A549 (cell line): ENCODE measurements at regions not wholly inside any gene's neighbourhood (a gene's known extent, or its start where the extent isn't known, plus 50 kb on each side); places are given as distances from the start of the nearest gene placed in this dataset.

Source experiments
- ATAC-seq, 2 experiments: fragments of 200-7000 bp in 1 of 2; fragments of >200 bp in 1 of 2; cut with Nextera tagmentation in 1 of 2; cut with Tn5 transposase in 1 of 2; 3 replicates each; pipeline versions ENCODE4 v1.8.0 to v1.9.1; 2018 to 2020; ENCODE audit warnings: mild to moderate bottlenecking in 1 of 2, moderate library complexity in 1 of 2
- CTCF ChIA-PET: fragments of 300-600 bp; sonication (Branson Sonifier 250); formaldehyde crosslinking; extraction: SDS; loops from one replicate; lab custom pipeline; 2021; ENCODE audit warnings: antibody characterized with exemption, inconsistent platforms; lab: Yijun Ruan, JAX
- POLR2A ChIA-PET: fragments of 350-600 bp; formaldehyde crosslinking; extraction: SDS; loops from one replicate; lab custom pipeline; 2021; ENCODE audit warnings: antibody characterized with exemption, inconsistent platforms; lab: Yijun Ruan, JAX
- DNase-seq, 2 experiments: peaks; one replicate each; pipeline versions ENCODE4 v3.0.0 to v3.0.0-alpha.2; 2011 to 2016; ENCODE audit warnings: low read depth in 1 of 2, low spot score in 1 of 2
- FAIRE-seq: peaks from 2 replicates; lab custom pipeline; 2011; peaks lifted over from hg19 to GRCh38; lab: Jason Lieb, UNC
- H3K27ac ChIP-seq, 2 experiments: fragments of >200 bp; sonication (Bioruptor Twin); formaldehyde crosslinking; 3 replicates each; pipeline ENCODE4 v1.5.1; 2016 to 2017
- H3K4me1 ChIP-seq: fragments of >200 bp; sonication (Bioruptor Twin); formaldehyde crosslinking; 3 replicates; pipeline ENCODE4 v1.6.1; 2016
- H3K4me2 ChIP-seq: fragments of >200 bp; sonication (Bioruptor Twin); formaldehyde crosslinking; 3 replicates; pipeline ENCODE4 v1.6.1; 2016
- H3K4me3 ChIP-seq: fragments of >200 bp; sonication (Bioruptor Twin); formaldehyde crosslinking; 3 replicates; pipeline ENCODE4 v1.5.1; 2016
- H3K9me3 ChIP-seq: fragments of >200 bp; sonication (Bioruptor Twin); formaldehyde crosslinking; 3 replicates; pipeline ENCODE4 v1.6.1; 2016
- ATOH8 ChIP-seq: fragments of 250-450 bp; sonication (Bioruptor Pico); IDR thresholded peaks from 2 replicates; pipeline ENCODE4 v1.5.0; 2020; ENCODE audit warnings: low read depth, mild to moderate bottlenecking, moderate library complexity
- BHLHE40 ChIP-seq: IDR thresholded peaks from 2 replicates; pipeline ENCODE4 v1.6.1; 2012; ENCODE audit warnings: low read depth, low read length, inconsistent platforms
- CBX2 ChIP-seq: fragments of 200-600 bp; sonication (generic); IDR thresholded peaks from 2 replicates; pipeline ENCODE4 v1.6.1; 2016; ENCODE audit warnings: low read depth, mild to moderate bottlenecking, borderline replicate concordance
- CBX8 ChIP-seq: fragments of 200-600 bp; sonication (generic); IDR thresholded peaks from 2 replicates; pipeline ENCODE4 v1.6.1; 2016
- CHD2 ChIP-seq: fragments of 150-350 bp; IDR thresholded peaks from 2 replicates; pipeline ENCODE4 v1.6.1; 2014; ENCODE audit warnings: low read length; ENCODE audit not compliant: partially characterized antibody
- EHF ChIP-seq: fragments of 250-450 bp; sonication (Bioruptor Pico); IDR thresholded peaks from 2 replicates; pipeline ENCODE4 v1.5.0; 2020; ENCODE audit warnings: mild to moderate bottlenecking
- EHMT2 ChIP-seq: fragments of 200-600 bp; sonication (generic); IDR thresholded peaks from 2 replicates; pipeline ENCODE4 v1.6.1; 2016; ENCODE audit warnings: antibody characterized with exemption, low read depth, mild to moderate bottlenecking, moderate library complexity
- EP300 ChIP-seq, 2 experiments: fragments of >200 bp; sonication (Bioruptor Twin); formaldehyde crosslinking; IDR thresholded peaks; 2 replicates in 1 of 2; 3 replicates in 1 of 2; pipeline ENCODE4 v1.6.1; 2016 to 2017
- HES2 ChIP-seq: fragments of >200 bp; sonication (Bioruptor Twin); formaldehyde crosslinking; IDR thresholded peaks from 2 replicates; pipeline ENCODE4 v1.6.1; 2016
- HEYL ChIP-seq: fragments of 250-450 bp; sonication (Bioruptor Pico); IDR thresholded peaks from 2 replicates; pipeline ENCODE4 v1.8.0; 2021; ENCODE audit warnings: mild to moderate bottlenecking, moderate library complexity
- HOXB13 ChIP-seq: fragments of 250-450 bp; sonication (Bioruptor Pico); IDR thresholded peaks from 2 replicates; pipeline ENCODE4 v1.5.0; 2020; ENCODE audit warnings: low read depth, mild to moderate bottlenecking, moderate library complexity
- HOXB5 ChIP-seq: fragments of 250-450 bp; sonication (Bioruptor Pico); IDR thresholded peaks from 2 replicates; pipeline ENCODE4 v1.5.0; 2020; ENCODE audit warnings: mild to moderate bottlenecking, moderate library complexity
- JUN ChIP-seq, 2 experiments: fragments of >200 bp; sonication (Bioruptor Twin); formaldehyde crosslinking; IDR thresholded peaks; 2 replicates in 1 of 2; 3 replicates in 1 of 2; pipeline ENCODE4 v1.6.1; 2016 to 2017
- KDM1A ChIP-seq: fragments of 200-600 bp; sonication (generic); IDR thresholded peaks from 2 replicates; pipeline ENCODE4 v1.6.1; 2016; ENCODE audit warnings: low read depth, mild to moderate bottlenecking
- KDM5A ChIP-seq: fragments of 200-600 bp; sonication (generic); IDR thresholded peaks from 2 replicates; pipeline ENCODE4 v1.6.1; 2016; ENCODE audit warnings: antibody characterized with exemption, mild to moderate bottlenecking
- MAFK ChIP-seq: fragments of 450-650 bp; IDR thresholded peaks from 2 replicates; pipeline ENCODE4 v1.6.1; 2014; ENCODE audit not compliant: partially characterized antibody
- MAZ ChIP-seq: fragments of 150-350 bp; IDR thresholded peaks from 2 replicates; pipeline ENCODE4 v1.6.1; 2014; ENCODE audit warnings: antibody characterized with exemption, low read depth, low read length, borderline replicate concordance
- NPAS2 ChIP-seq: fragments of 250-450 bp; sonication (Bioruptor Pico); IDR thresholded peaks from 2 replicates; pipeline ENCODE4 v1.8.0; 2022; ENCODE audit warnings: mild to moderate bottlenecking, moderate library complexity, borderline replicate concordance
- RAD21 ChIP-seq, 2 experiments: fragments of >200 bp in 1 of 2; sonication (Bioruptor Twin) in 1 of 2; formaldehyde crosslinking in 1 of 2; IDR thresholded peaks in 1 of 2; conservative IDR thresholded peaks in 1 of 2; 2 replicates in 1 of 2; 3 replicates in 1 of 2; pipeline ENCODE4 v1.6.1; 2012 to 2018; ENCODE audit warnings: inconsistent platforms in 1 of 2
- RARB ChIP-seq: fragments of 250-450 bp; sonication (Bioruptor Pico); IDR thresholded peaks from 2 replicates; pipeline ENCODE4 v1.8.0; 2021; ENCODE audit warnings: mild to moderate bottlenecking, moderate library complexity
- SMC3 ChIP-seq: fragments of >200 bp; sonication (Bioruptor Twin); formaldehyde crosslinking; IDR thresholded peaks from 3 replicates; pipeline ENCODE4 v1.6.1; 2018; ENCODE audit warnings: inconsistent platforms
- ZNF302 ChIP-seq: fragments of 250-450 bp; sonication (Bioruptor Pico); IDR thresholded peaks from 2 replicates; pipeline ENCODE4 v1.9.0; 2021; ENCODE audit warnings: inconsistent platforms, mild to moderate bottlenecking, moderate library complexity
- ZSCAN20 ChIP-seq: fragments of 250-450 bp; sonication (Bioruptor Pico); IDR thresholded peaks from 2 replicates; pipeline ENCODE4 v1.8.0; 2022; ENCODE audit warnings: mild to moderate bottlenecking, moderate library complexity
- whole genome bisulfite sequencing: methylation state at CpG from one replicate; pipeline ENCODE4 v1.1.6; 2017; ENCODE audit errors: missing lambda C conversion rate; 5-methylcytosine and 5-hydroxymethylcytosine counted together
- TF ChIP-seq, protein P1 (sequence below): fragments of 450-650 bp; IDR thresholded peaks from 2 replicates; pipeline ENCODE4 v1.6.1; 2014; ENCODE audit warnings: antibody characterized with exemption
- TF ChIP-seq, protein P2 (sequence below): IDR thresholded peaks from 2 replicates; pipeline ENCODE4 v1.6.1; 2012
- TF ChIP-seq, protein P3 (sequence below): fragments of >200 bp; sonication (Bioruptor Twin); formaldehyde crosslinking; IDR thresholded peaks from 3 replicates; pipeline ENCODE4 v1.5.1; 2016

- DNase-seq, result no peak
- Histone ChIP-seq H3K9me3 (no peaks in the 10 kb centered on the region), H3K4me2 (no peak overlapping the region), H3K27ac (no peak overlapping the region), H3K4me1 (no peaks in the 10 kb centered on the region), H3K4me3 (no peak overlapping the region)
- FAIRE-seq, result no peak
- CTCF ChIA-PET, result no interaction called here
- no peak for ATAC-seq
- 4% methylated on average over 1 of the region's 1 CpG for WGBS
- POLR2A ChIA-PET, result no interaction called here
- TF ChIP-seq ZSCAN20 (no peak), KDM1A (no peak), ZNF302 (CRISPR knock-in tag) (no peak), EP300 (IDR thresholded peaks at IDR 0.05) (no peak), ATOH8 (no peak), MAZ (no peak), MAFK (no peak), CBX8 (no peak), RAD21 (conservative IDR thresholded peaks at IDR 0.05 in 1 of 2, IDR thresholded peaks at IDR 0.05 in 1 of 2) (no peak), JUN (IDR thresholded peaks at IDR 0.05) (no peak), HOXB13 (CRISPR knock-in tag) (no peak), HES2 (no peak), SMC3 (no peak), KDM5A (no peak)
- TF ChIP-seq, protein P1, sequence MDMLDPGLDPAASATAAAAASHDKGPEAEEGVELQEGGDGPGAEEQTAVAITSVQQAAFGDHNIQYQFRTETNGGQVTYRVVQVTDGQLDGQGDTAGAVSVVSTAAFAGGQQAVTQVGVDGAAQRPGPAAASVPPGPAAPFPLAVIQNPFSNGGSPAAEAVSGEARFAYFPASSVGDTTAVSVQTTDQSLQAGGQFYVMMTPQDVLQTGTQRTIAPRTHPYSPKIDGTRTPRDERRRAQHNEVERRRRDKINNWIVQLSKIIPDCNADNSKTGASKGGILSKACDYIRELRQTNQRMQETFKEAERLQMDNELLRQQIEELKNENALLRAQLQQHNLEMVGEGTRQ, result no peak
- TF ChIP-seq, protein P2, sequence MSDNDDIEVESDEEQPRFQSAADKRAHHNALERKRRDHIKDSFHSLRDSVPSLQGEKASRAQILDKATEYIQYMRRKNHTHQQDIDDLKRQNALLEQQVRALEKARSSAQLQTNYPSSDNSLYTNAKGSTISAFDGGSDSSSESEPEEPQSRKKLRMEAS, result no peak
Observed at GRCh38 chr4:20326460-20326859, 74.8 kb downstream of the SLIT2 start.

DNA sequence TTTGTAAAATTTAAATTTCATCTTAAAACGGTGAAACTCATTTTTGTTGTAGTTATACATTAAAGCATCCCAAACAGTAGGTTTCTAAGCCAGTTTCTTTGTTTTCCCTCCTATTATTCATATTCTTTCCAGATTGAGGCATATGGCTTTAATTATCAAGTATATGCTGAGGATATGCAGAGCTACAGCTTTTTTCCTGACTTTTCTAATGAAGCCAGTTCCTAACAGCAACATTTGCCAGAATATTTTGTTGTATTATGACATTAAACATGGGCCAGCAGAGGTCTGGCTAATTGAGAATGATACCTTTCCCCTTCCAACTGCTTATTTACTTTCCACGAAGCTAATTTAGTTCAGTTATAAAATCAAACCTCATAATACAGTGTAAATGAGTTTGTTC, 75.3 kb downstream of the SLIT2 start:
- Histone ChIP-seq H3K9me3 (no peaks in the 10 kb centered on the region), H3K4me3 (no peak overlapping the region), H3K27ac (no peak overlapping the region), H3K4me1 (no peaks in the 10 kb centered on the region), H3K4me2 (no peak overlapping the region)
- FAIRE-seq, result no peak
- ChIA-PET POLR2A (no interaction called here), CTCF (no interaction called here)
- WGBS, result 3% methylated on average over 2 of the region's 2 CpGs
- DNase-seq, result no peak
- TF ChIP-seq, protein P3, sequence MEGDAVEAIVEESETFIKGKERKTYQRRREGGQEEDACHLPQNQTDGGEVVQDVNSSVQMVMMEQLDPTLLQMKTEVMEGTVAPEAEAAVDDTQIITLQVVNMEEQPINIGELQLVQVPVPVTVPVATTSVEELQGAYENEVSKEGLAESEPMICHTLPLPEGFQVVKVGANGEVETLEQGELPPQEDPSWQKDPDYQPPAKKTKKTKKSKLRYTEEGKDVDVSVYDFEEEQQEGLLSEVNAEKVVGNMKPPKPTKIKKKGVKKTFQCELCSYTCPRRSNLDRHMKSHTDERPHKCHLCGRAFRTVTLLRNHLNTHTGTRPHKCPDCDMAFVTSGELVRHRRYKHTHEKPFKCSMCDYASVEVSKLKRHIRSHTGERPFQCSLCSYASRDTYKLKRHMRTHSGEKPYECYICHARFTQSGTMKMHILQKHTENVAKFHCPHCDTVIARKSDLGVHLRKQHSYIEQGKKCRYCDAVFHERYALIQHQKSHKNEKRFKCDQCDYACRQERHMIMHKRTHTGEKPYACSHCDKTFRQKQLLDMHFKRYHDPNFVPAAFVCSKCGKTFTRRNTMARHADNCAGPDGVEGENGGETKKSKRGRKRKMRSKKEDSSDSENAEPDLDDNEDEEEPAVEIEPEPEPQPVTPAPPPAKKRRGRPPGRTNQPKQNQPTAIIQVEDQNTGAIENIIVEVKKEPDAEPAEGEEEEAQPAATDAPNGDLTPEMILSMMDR, result no peak
- TF ChIP-seq RARB (CRISPR knock-in tag) (no peak), CBX2 (no peak), CHD2 (no peak), NPAS2 (no peak), MAFK (no peak), ZNF302 (CRISPR knock-in tag) (no peak), HEYL (CRISPR knock-in tag) (no peak), MAZ (no peak), EHMT2 (no peak), EHF (CRISPR knock-in tag) (no peak), BHLHE40 (no peak), HOXB5 (CRISPR knock-in tag) (no peak), ZSCAN20 (no peak)
- TF ChIP-seq, all 56 proteins: peak for 0
- ATAC-seq, result no peak
